ENCODE measurements at regions not wholly inside any gene's neighbourhood (a gene's known extent, or its start where the extent isn't known, plus 50 kb on each side); places are given as distances from the start of the nearest gene placed in this dataset.

DNA sequence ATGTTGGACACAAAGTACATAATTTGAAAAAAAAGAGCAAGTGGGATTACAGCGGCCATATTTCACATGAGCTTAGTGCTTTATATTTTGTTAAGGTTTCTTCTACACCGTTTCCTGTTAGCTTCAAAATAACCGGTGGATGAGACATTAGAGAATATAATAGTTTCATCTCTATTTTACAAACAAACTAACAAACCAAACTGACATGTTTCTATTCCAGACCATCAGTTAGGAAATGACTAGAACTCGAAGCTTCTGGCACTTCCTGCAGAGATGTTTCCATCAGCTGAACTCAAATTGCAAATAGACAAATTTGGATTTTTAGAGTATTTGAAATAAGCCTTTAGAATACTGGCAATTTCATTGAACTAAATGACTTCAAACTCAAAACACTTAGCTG, 86.5 kb downstream of the MTRR start:
- TF ChIP-seq, protein P1, sequence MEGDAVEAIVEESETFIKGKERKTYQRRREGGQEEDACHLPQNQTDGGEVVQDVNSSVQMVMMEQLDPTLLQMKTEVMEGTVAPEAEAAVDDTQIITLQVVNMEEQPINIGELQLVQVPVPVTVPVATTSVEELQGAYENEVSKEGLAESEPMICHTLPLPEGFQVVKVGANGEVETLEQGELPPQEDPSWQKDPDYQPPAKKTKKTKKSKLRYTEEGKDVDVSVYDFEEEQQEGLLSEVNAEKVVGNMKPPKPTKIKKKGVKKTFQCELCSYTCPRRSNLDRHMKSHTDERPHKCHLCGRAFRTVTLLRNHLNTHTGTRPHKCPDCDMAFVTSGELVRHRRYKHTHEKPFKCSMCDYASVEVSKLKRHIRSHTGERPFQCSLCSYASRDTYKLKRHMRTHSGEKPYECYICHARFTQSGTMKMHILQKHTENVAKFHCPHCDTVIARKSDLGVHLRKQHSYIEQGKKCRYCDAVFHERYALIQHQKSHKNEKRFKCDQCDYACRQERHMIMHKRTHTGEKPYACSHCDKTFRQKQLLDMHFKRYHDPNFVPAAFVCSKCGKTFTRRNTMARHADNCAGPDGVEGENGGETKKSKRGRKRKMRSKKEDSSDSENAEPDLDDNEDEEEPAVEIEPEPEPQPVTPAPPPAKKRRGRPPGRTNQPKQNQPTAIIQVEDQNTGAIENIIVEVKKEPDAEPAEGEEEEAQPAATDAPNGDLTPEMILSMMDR (IDR thresholded peaks at IDR 0.05; ENCODE audit: control extremely low read depth in 1 of 3, insufficient read depth in 1 of 3, low read depth in 1 of 3, low read length in 3 of 3), result no peak
- no peak for TF ChIP-seq KDM1A (IDR thresholded peaks at IDR 0.05; ENCODE audit: borderline replicate concordance, low read length)
- TF ChIP-seq CREB1 (IDR thresholded peaks at IDR 0.05), result no peak

Measured in H1 (cell line).